ENCODE measurements at regions not wholly inside any gene's neighbourhood (a gene's known extent, or its start where the extent isn't known, plus 50 kb on each side); places are given as distances from the start of the nearest gene placed in this dataset.

DNA sequence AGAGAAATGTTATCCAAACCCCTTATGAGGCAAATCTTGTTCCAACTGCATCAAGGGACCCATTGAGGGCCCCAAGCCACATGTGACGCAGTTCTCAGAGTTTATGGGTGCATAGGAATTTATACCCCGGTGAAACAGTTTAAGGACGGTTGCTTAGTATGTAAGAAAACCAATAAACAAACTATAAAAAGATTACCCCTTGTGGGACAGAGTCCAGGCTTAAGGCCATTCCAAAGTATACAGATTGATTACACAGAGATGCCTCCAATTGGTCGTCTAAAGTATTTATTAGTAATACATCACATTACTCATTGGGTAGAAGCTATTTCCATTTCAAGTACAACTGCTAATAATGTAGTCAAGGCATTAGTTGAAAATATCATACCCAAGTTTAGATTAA lies 885.0 kb upstream of the MDGA2 start:
- TF ChIP-seq, protein P1, sequence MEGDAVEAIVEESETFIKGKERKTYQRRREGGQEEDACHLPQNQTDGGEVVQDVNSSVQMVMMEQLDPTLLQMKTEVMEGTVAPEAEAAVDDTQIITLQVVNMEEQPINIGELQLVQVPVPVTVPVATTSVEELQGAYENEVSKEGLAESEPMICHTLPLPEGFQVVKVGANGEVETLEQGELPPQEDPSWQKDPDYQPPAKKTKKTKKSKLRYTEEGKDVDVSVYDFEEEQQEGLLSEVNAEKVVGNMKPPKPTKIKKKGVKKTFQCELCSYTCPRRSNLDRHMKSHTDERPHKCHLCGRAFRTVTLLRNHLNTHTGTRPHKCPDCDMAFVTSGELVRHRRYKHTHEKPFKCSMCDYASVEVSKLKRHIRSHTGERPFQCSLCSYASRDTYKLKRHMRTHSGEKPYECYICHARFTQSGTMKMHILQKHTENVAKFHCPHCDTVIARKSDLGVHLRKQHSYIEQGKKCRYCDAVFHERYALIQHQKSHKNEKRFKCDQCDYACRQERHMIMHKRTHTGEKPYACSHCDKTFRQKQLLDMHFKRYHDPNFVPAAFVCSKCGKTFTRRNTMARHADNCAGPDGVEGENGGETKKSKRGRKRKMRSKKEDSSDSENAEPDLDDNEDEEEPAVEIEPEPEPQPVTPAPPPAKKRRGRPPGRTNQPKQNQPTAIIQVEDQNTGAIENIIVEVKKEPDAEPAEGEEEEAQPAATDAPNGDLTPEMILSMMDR (IDR thresholded peaks at IDR 0.05; ENCODE audit: borderline replicate concordance, insufficient read depth, low read depth, low read length), result no peak
- H3K4me3 ChIP-seq (ENCODE audit: low read depth, low read length), result no peak overlapping the region

DNA sequence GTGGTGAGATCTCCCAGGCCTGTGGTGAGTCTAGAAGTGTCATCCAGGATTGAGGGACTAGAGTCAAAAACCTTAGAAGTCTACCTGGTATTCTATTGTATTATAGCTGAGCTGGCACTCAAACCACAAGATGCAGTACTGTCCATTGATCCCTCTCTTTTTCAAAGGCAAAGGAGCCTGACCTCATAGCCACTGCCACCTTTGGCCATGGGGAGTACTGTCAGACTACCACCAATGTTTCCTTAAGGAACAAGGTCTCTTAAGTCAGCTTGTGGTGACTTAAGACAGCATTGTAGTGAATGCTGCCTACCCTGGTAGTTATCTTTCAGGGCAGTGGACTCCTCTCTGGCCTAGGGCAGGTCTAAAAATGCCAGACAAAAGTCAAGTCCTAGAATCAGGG lies 878.0 kb upstream of the MDGA2 start:
- H3K4me3 ChIP-seq (ENCODE audit: low read depth, low read length), result no peak overlapping the region
- TF ChIP-seq, protein P1 (IDR thresholded peaks at IDR 0.05; ENCODE audit: borderline replicate concordance, insufficient read depth, low read depth, low read length), result no peak

DNA sequence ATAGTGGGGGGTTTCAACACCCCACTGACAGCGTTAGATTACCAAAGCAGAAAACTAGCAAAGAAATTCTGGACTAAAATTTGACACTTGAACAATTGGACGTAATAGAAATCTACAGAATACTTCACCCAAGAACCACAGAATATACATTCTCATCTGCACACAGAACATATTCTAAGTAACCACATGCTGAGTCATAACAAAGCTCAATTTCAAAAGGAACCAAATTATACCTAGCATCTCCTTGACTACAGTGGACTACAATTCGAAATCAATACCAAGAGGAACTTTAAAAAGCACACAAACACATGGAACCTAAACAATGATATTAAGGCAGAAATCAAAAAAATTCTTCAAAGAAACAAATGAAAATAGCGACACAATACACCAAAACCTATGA lies 871.6 kb upstream of the MDGA2 start:
- no peak overlapping the region for H3K4me3 ChIP-seq (ENCODE audit: low read depth, low read length)
- TF ChIP-seq, protein P1 (IDR thresholded peaks at IDR 0.05; ENCODE audit: borderline replicate concordance, insufficient read depth, low read depth, low read length), result no peak

DNA sequence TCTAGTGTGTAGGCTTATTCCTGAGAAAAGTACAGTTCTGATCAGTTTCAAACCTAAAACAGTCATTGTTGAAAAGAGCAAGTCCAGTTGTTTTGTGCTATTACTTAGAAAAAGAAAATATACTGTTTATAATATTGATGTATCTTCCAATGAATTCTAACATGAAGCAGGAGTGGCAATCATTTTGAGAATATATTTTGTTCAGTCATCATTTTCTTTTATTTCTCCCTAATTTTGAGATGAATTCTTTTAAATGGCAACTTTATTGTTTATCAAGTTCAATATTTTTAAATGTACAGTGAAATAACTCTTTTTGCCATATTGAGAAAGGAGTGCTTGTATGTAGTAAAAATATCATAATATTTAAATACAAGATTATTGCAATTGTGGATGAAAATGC lies 862.2 kb upstream of the MDGA2 start:
- TF ChIP-seq, protein P1 (IDR thresholded peaks at IDR 0.05; ENCODE audit: borderline replicate concordance, insufficient read depth, low read depth, low read length), result no peak
- no peak overlapping the region for H3K4me3 ChIP-seq (ENCODE audit: low read depth, low read length)

DNA sequence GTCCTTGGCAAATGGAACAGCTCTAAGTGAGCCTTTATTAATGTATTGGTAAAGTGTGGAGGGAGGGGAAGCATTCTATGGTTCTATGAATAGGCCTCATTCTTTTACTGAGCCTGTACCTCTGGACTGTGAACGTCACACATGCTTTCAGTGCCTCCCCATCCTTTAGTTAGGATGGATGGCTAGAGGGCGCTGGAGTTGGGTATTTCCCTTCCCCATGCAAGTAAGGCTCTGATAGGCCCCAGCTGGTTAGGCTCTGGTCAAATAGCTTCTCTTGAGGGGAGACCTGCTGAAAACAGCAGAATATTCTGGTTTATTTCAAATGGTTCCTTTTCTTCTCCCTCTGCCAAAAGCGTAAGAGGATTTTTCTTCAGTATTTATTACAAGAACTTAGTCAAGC lies 860.9 kb upstream of the MDGA2 start:
- H3K4me3 ChIP-seq (ENCODE audit: low read depth, low read length), result no peak overlapping the region
- TF ChIP-seq, protein P1 (IDR thresholded peaks at IDR 0.05; ENCODE audit: borderline replicate concordance, insufficient read depth, low read depth, low read length), result no peak

DNA sequence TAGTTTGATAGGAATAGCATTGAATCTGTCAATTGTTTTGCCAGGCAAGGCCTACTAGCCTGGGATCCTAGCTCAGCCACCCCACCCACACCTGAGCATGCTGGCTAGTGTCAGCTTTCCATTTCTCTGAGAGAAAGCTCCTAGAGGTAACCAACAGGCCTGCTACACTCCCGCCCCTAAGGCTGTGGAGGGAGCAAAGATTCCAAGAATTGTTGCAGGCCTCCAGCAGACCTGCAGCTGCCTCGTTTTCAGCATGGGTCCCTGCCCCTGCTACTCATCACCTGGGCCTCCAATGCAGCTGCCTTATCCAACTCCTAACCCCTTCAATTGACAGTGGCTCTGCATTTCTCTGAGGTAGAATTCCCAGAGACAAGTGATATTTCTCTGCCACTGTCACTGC lies 852.4 kb upstream of the MDGA2 start:
- TF ChIP-seq, protein P1 (IDR thresholded peaks at IDR 0.05; ENCODE audit: borderline replicate concordance, insufficient read depth, low read depth, low read length), result no peak
- no peak overlapping the region for H3K4me3 ChIP-seq (ENCODE audit: low read depth, low read length)

DNA sequence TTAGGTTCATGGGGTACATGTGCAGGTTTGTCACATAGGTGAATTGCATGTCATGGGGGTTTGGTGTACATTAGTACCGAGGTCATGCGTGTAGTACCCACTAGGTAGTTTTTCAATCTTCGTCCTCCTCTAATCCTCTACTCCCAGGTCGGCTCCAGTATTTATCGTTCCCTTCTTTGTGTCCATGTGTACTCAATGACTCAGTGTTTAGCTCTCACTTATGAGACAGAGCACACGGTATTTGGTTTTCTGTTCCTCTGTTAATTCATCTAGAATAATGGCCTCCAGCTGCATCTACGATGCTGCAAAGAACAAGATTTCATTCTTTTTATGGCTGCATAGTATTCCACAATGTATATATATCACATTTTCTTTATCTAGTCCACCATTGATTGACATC lies 850.9 kb upstream of the MDGA2 start:
- TF ChIP-seq, protein P1 (IDR thresholded peaks at IDR 0.05; ENCODE audit: borderline replicate concordance, insufficient read depth, low read depth, low read length), result no peak
- no peak overlapping the region for H3K4me3 ChIP-seq (ENCODE audit: low read depth, low read length)
